ENCODE measurements at regions not wholly inside any gene's neighbourhood (a gene's known extent, or its start where the extent isn't known, plus 50 kb on each side); places are given as distances from the start of the nearest gene placed in this dataset.

DNA sequence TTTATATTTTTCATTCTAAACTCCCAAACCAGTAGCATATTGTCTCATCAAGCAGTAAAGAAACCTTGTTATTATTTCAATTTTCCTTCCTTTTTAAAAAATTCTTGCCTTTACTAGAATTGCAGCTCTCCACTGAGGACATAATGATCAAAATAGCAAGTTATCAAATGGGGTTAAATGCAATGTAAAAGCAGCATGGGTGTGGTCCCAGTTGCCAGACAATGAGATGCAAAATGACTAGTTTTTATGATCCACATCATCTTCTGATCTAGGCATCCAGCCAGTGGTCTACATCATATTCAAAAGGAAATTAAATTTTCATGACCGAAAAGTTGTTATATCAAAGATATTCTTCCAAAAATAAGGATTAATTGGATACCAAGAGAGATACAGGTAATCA lies 427.9 kb upstream of the SMIM31 start:
- Mint-ChIP-seq H3K9me3 (no peaks in the 10 kb centered on the region), H3K27ac (no peak overlapping the region), H3K36me3 (ENCODE audit: low read depth) (no peaks in the 10 kb centered on the region), H3K4me3 (no peak overlapping the region), H3K4me1 (no peaks in the 10 kb centered on the region), H3K27me3 (ENCODE audit: insufficient read depth) (no peaks in the 10 kb centered on the region)
- H3K4me1 ChIP-seq (ENCODE audit: control insufficient read depth, insufficient read depth, low read length): no peaks in the 10 kb centered on the region
- H3K27ac ChIP-seq (ENCODE audit: low read depth, low read length): no peak overlapping the region
- no peaks in the 10 kb centered on the region for H3K27me3 ChIP-seq (ENCODE audit: control insufficient read depth, insufficient read depth, low read length, poor library complexity, severe bottlenecking)
- H3K9me3 ChIP-seq (ENCODE audit: control insufficient read depth, low read length): no peaks in the 10 kb centered on the region
- TF ChIP-seq CTCF (conservative IDR thresholded peaks at IDR 0.05): no peak
- 86% methylated on average over 1 of the region's 1 CpG; no CpG with 5 or more reads in 1 of the 2 experiments for WGBS, 2 experiments (ENCODE audit: insufficient coverage in 1 of 2, insufficient read length in 1 of 2)
- H3K9ac ChIP-seq (ENCODE audit: extremely low read depth, low read length, poor library complexity, severe bottlenecking): no peak overlapping the region
- H3K4me3 ChIP-seq (ENCODE audit: low read length): no peak overlapping the region
- no peaks in the 10 kb centered on the region for H3K36me3 ChIP-seq (ENCODE audit: control insufficient read depth, insufficient read depth, low read length)
- DNase-seq: no peak

DNA sequence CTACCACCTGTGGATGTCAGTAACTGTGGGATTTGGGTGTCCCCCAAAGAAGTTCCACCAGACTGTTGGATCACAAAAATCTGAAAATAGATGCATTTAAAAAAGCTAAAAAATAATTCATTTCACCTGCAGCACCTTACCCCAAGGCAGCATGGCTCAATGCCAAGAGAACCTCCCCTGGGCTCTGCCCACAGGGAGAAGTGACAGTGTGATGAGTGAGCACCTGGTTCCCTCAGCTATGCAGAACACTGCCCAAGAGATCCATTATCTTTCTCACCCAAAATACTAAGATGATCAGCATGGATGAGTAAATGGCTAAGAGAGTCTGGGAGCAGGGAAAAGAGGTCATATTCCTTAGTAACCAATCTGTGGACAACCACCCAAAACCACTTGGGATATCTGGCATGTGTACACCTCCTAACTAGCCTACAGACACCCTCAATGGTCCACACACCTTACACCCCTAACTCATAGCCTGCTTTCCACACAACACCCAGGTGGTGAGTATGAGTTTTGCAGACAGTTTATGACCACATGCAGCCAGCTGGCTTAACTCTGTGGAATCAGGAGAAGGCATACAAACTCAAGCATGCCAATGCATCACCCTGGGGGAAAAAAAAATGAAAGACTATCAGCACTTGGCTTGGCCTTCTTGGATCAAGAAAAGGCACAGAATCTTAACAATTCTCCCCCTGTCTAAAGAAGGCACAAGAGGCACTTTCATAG lies 416.5 kb upstream of the SMIM31 start:
- H3K27ac Mint-ChIP-seq: no peak overlapping the region
- Histone ChIP-seq H3K9me3 (ENCODE audit: control insufficient read depth, low read length) (peaks cover 26% of the 10 kb centered on the region), H3K4me1 (ENCODE audit: control insufficient read depth, insufficient read depth, low read length) (no peaks in the 10 kb centered on the region), H3K4me3 (ENCODE audit: low read length) (no peak overlapping the region), H3K27me3 (ENCODE audit: control insufficient read depth, insufficient read depth, low read length, poor library complexity, severe bottlenecking) (no peaks in the 10 kb centered on the region), H3K36me3 (ENCODE audit: control insufficient read depth, insufficient read depth, low read length) (no peaks in the 10 kb centered on the region), H3K27ac (ENCODE audit: low read depth, low read length) (no peak overlapping the region), H3K9ac (ENCODE audit: extremely low read depth, low read length, poor library complexity, severe bottlenecking) (no peak overlapping the region)
- no peak for DNase-seq
- TF ChIP-seq CTCF (conservative IDR thresholded peaks at IDR 0.05): peak; percentile 21
- H3K4me3 Mint-ChIP-seq: no peak overlapping the region
- no peaks in the 10 kb centered on the region for H3K4me1 Mint-ChIP-seq
- H3K27me3 Mint-ChIP-seq (ENCODE audit: insufficient read depth): no peaks in the 10 kb centered on the region
- H3K36me3 Mint-ChIP-seq (ENCODE audit: low read depth): no peaks in the 10 kb centered on the region
- peaks cover 26% of the 10 kb centered on the region for H3K9me3 Mint-ChIP-seq

GRCh38 chr4:164343472-164343976 lies 410.4 kb upstream of the SMIM31 start:
- Histone ChIP-seq H3K4me3 (ENCODE audit: low read length) (no peak overlapping the region), H3K27me3 (ENCODE audit: control insufficient read depth, insufficient read depth, low read length, poor library complexity, severe bottlenecking) (no peaks in the 10 kb centered on the region), H3K9ac (ENCODE audit: extremely low read depth, low read length, poor library complexity, severe bottlenecking) (no peak overlapping the region), H3K9me3 (ENCODE audit: control insufficient read depth, low read length) (peaks cover 11% of the 10 kb centered on the region), H3K27ac (ENCODE audit: low read depth, low read length) (no peak overlapping the region), H3K4me1 (ENCODE audit: control insufficient read depth, insufficient read depth, low read length) (no peaks in the 10 kb centered on the region), H3K36me3 (ENCODE audit: control insufficient read depth, insufficient read depth, low read length) (no peaks in the 10 kb centered on the region)
- Mint-ChIP-seq H3K9me3 (peaks cover 17% of the 10 kb centered on the region), H3K4me1 (no peaks in the 10 kb centered on the region), H3K27ac (no peak overlapping the region), H3K4me3 (no peak overlapping the region), H3K27me3 (ENCODE audit: insufficient read depth) (no peaks in the 10 kb centered on the region), H3K36me3 (ENCODE audit: low read depth) (no peaks in the 10 kb centered on the region)
- WGBS, 2 experiments (ENCODE audit: insufficient coverage in 1 of 2, insufficient read length in 1 of 2): 92 to 93% methylated on average over 3 of the region's 3 CpGs
- no peak for DNase-seq
- no peak for TF ChIP-seq CTCF (conservative IDR thresholded peaks at IDR 0.05)
